Activated CD4-positive, alpha-beta memory T cell treated with anti-CD3 and anti-CD28 coated beads, Interleukin-2, amount 10 ng/mL, durations not matched to agents 7 days and 5 days (primary cell): ENCODE measurements at regions not wholly inside any gene's neighbourhood (a gene's known extent, or its start where the extent isn't known, plus 50 kb on each side); places are given as distances from the start of the nearest gene placed in this dataset.
"Not testable (repeated sequence)": the region's sequence is repeated elsewhere in the genome, so short reads cannot be mapped to it uniquely, and the experiment has no call there.

Experiments
- CTCF ChIA-PET: fragments of 350-600 bp; sonication (Branson Sonifier 250); formaldehyde crosslinking; loops from one replicate; lab custom pipeline; 2021; ENCODE audit warnings: antibody characterized with exemption, inconsistent platforms; lab: Charles Lee
- POLR2A ChIA-PET: fragments of 350-600 bp; sonication (Branson Sonifier 250); formaldehyde crosslinking; loops from one replicate; lab custom pipeline; 2021; ENCODE audit warnings: antibody characterized with exemption; lab: Charles Lee
- DNase-seq: peaks from one replicate; pipeline ENCODE4 v3.0.0-alpha.2; 2020
- H3K27ac Mint-ChIP-seq: one replicate; pipeline ENCODE4 v1.8.0; 2021; ENCODE audit warnings: mild to moderate bottlenecking, mixed read lengths
- H3K27me3 Mint-ChIP-seq: one replicate; pipeline ENCODE4 v1.8.0; 2021; ENCODE audit warnings: mixed read lengths
- H3K36me3 Mint-ChIP-seq: one replicate; pipeline ENCODE4 v1.8.0; 2021; ENCODE audit warnings: low read depth, mixed read lengths
- H3K4me1 Mint-ChIP-seq: one replicate; pipeline ENCODE4 v1.8.0; 2021; ENCODE audit warnings: mixed read lengths
- H3K4me3 Mint-ChIP-seq: one replicate; pipeline ENCODE4 v1.8.0; 2021; ENCODE audit warnings: mild to moderate bottlenecking, mixed read lengths
- H3K9me3 Mint-ChIP-seq: one replicate; pipeline ENCODE4 v1.8.0; 2021; ENCODE audit warnings: mixed read lengths

GRCh38 chr11:35046681-35047080 is 92.3 kb upstream of the CD44 start:
- Mint-ChIP-seq H3K9me3 (peaks cover 16% of the 10 kb centered on the region), H3K27me3 (peaks cover 4% of the 10 kb centered on the region), H3K4me1 (peaks cover 79% of the 10 kb centered on the region), H3K4me3 (no peak overlapping the region), H3K36me3 (peaks cover 46% of the 10 kb centered on the region), H3K27ac (peak overlapping the region; percentile 74)
- ChIA-PET CTCF (interaction anchor here (0.9 to 1.9 kb wide), 3 partner anchors 12 to 117 kb away, joined by 3 to 11 read pairs (median 3); no protein-coding TSS in a partner anchor), POLR2A (interaction anchor here (0.9 to 5.2 kb wide), 19 partner anchors 10 to 133 kb away, joined by 3 to 41 read pairs (median 5); no protein-coding TSS in a partner anchor)
- no peak for DNase-seq

- H3K36me3 Mint-ChIP-seq = peaks cover 48% of the 10 kb centered on the region
- POLR2A ChIA-PET = interaction anchor here (0.8 to 5.2 kb wide), 24 partner anchors 11 to 188 kb away, joined by 3 to 41 read pairs (median 4); no protein-coding TSS in a partner anchor
- DNase-seq = peak; percentile 63
- no peak overlapping the region for H3K4me3 Mint-ChIP-seq
- H3K27ac Mint-ChIP-seq = peak overlapping the region; percentile 74
- CTCF ChIA-PET = interaction anchor here (0.7 to 1.9 kb wide), 6 partner anchors 12 to 117 kb away, joined by 3 to 11 read pairs (median 3); no protein-coding TSS in a partner anchor
- peaks cover 18% of the 10 kb centered on the region for H3K9me3 Mint-ChIP-seq
- peaks cover 4% of the 10 kb centered on the region for H3K27me3 Mint-ChIP-seq
- H3K4me1 Mint-ChIP-seq = peaks cover 74% of the 10 kb centered on the region
Observed at GRCh38 chr11:35047179-35047578, 91.8 kb upstream of the CD44 start.

GRCh38 chr11:35047769-35048168 is 91.2 kb upstream of the CD44 start:
- peak overlapping the region; percentile 74 for H3K27ac Mint-ChIP-seq
- peaks cover 68% of the 10 kb centered on the region for H3K4me1 Mint-ChIP-seq
- no peak overlapping the region for H3K4me3 Mint-ChIP-seq
- H3K27me3 Mint-ChIP-seq = no peaks in the 10 kb centered on the region
- DNase-seq = no peak
- H3K9me3 Mint-ChIP-seq = peaks cover 23% of the 10 kb centered on the region
- H3K36me3 Mint-ChIP-seq = peaks cover 53% of the 10 kb centered on the region
- POLR2A ChIA-PET = interaction anchor here (0.8 to 5.2 kb wide), 22 partner anchors 11 to 188 kb away, joined by 3 to 41 read pairs (median 4); no protein-coding TSS in a partner anchor
- CTCF ChIA-PET = interaction anchor here (0.5 to 1.9 kb wide), 5 partner anchors 17 to 93 kb away, joined by 3 to 11 read pairs (median 3); no protein-coding TSS in a partner anchor

GRCh38 chr11:35048346-35048745 is 90.6 kb upstream of the CD44 start:
- Mint-ChIP-seq H3K27ac (peak overlapping the region; percentile 74), H3K4me1 (peaks cover 64% of the 10 kb centered on the region), H3K9me3 (peaks cover 26% of the 10 kb centered on the region), H3K36me3 (peaks cover 55% of the 10 kb centered on the region)
- CTCF ChIA-PET = interaction anchor here (1.9 kb wide), 1 partner anchor 18 kb away, joined by 11 read pairs; no protein-coding TSS in a partner anchor
- H3K27me3 Mint-ChIP-seq, DNase-seq, H3K4me3 Mint-ChIP-seq: not testable (repeated sequence)
- POLR2A ChIA-PET = interaction anchor here (1.3 to 3.4 kb wide), 8 partner anchors 10 to 111 kb away, joined by 3 to 22 read pairs (median 8); no protein-coding TSS in a partner anchor

GRCh38 chr11:35049859-35050531 is 89.0 kb upstream of the CD44 start:
- ChIA-PET CTCF (interaction anchor here (0.7 to 0.8 kb wide), 2 partner anchors 20 to 37 kb away, joined by 3 read pairs; no protein-coding TSS in a partner anchor), POLR2A (interaction anchor here (1.0 to 1.7 kb wide), 9 partner anchors 9 to 115 kb away, joined by 3 to 7 read pairs (median 4); partner anchors contain the start of gene CD44)
- peaks cover 56% of the 10 kb centered on the region for H3K4me1 Mint-ChIP-seq
- no peaks in the 10 kb centered on the region for H3K27me3 Mint-ChIP-seq
- H3K4me3 Mint-ChIP-seq = peak overlapping the region; percentile 31
- DNase-seq = no peak
- peaks cover 55% of the 10 kb centered on the region for H3K36me3 Mint-ChIP-seq
- peaks cover 26% of the 10 kb centered on the region for H3K9me3 Mint-ChIP-seq
- H3K27ac Mint-ChIP-seq = peak overlapping the region; percentile 33

DNA sequence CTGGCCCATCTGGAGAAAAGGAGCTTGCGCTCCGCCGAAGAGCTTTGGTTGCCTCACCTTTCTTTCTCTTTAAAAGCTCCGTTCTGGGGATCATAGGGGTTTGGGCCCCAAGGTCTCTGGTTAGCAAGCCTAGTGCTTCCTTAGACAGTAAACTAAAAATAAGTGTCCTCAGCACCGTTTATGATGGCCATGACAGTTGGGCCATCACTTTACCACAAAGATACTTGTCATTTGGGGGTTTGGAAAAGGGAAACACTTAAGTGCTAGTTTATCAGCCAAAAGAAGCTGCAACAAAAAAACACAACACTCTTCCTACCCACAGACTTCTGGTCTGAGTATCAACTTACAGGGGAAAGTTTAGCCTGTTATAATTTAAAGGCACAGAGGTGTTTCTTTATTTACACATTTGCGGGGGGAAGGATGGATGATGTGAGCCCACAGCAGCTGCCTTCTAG is 88.4 kb upstream of the CD44 start:
- Mint-ChIP-seq H3K36me3 (peaks cover 59% of the 10 kb centered on the region), H3K9me3 (peaks cover 26% of the 10 kb centered on the region), H3K27me3 (no peaks in the 10 kb centered on the region), H3K4me3 (peak overlapping the region; percentile 31), H3K4me1 (peaks cover 50% of the 10 kb centered on the region), H3K27ac (peak overlapping the region; percentile 33)
- CTCF ChIA-PET = interaction anchor here (0.7 to 1.5 kb wide), 3 partner anchors 21 to 89 kb away, joined by 3 to 5 read pairs (median 3); no protein-coding TSS in a partner anchor
- DNase-seq = no peak
- POLR2A ChIA-PET = interaction anchor here (0.8 to 1.7 kb wide), 10 partner anchors 9 to 115 kb away, joined by 3 to 7 read pairs (median 4); partner anchors contain the start of gene CD44

- CTCF ChIA-PET = interaction anchor here (0.6 to 1.3 kb wide), 3 partner anchors 26 to 181 kb away, joined by 3 to 4 read pairs (median 3); no protein-coding TSS in a partner anchor
- H3K4me3 Mint-ChIP-seq = no peak overlapping the region
- peaks cover 31% of the 10 kb centered on the region for H3K9me3 Mint-ChIP-seq
- peaks cover 29% of the 10 kb centered on the region for H3K4me1 Mint-ChIP-seq
- H3K36me3 Mint-ChIP-seq = peaks cover 48% of the 10 kb centered on the region
- no peaks in the 10 kb centered on the region for H3K27me3 Mint-ChIP-seq
- POLR2A ChIA-PET = interaction anchor here (1.1 to 1.5 kb wide), 2 partner anchors 9 to 11 kb away, joined by 3 read pairs; no protein-coding TSS in a partner anchor
- DNase-seq = no peak
- H3K27ac Mint-ChIP-seq = no peak overlapping the region
Observed at GRCh38 chr11:35056391-35057093, 82.4 kb upstream of the CD44 start.

DNA sequence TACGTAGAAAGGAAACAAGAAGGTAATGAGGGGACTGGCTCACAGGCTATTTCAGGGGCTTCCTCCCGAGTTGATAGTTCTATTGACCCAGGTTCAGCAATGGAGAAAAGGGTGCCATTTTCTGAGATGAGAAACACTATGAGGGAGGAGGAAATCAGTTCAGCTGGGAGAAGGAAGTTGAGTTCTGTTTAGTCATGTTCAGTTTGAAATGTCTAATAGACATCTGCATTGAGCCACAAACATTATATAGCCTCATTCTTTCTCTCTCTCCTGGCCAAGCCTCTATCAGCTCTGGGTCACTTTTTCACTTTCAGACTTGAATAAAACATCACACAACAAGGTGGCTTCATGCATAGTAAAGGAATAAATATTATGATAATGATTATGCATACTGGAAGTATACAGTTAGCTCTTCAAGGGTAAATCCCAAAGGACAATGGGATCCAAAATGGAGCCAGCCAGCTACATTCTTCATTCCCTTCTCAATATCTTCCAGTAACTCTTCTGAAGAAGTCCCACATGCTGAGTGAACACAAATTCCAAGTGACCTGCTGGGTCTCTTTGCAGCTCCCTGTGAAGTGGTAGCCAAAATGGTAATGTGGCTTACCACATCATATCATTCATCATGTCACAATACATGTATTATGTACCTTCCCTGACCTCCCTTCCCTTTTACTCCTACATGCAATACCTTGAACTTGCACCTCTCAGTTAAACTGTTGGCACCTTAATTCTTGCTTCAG is 80.9 kb upstream of the CD44 start:
- CTCF ChIA-PET = interaction anchor here (0.7 to 1.3 kb wide), 2 partner anchors 14 to 180 kb away, joined by 3 read pairs; no protein-coding TSS in a partner anchor
- H3K4me1 Mint-ChIP-seq = peaks cover 29% of the 10 kb centered on the region
- H3K4me3 Mint-ChIP-seq = no peak overlapping the region
- H3K27ac Mint-ChIP-seq = no peak overlapping the region
- POLR2A ChIA-PET = interaction anchor here (0.7 to 1.9 kb wide), 10 partner anchors 8 to 92 kb away, joined by 3 to 15 read pairs (median 3); no protein-coding TSS in a partner anchor
- H3K27me3 Mint-ChIP-seq = no peaks in the 10 kb centered on the region
- H3K9me3 Mint-ChIP-seq = peaks cover 20% of the 10 kb centered on the region
- H3K36me3 Mint-ChIP-seq = peaks cover 37% of the 10 kb centered on the region
- no peak for DNase-seq

- Mint-ChIP-seq H3K27me3 (no peaks in the 10 kb centered on the region), H3K4me3 (no peak overlapping the region), H3K4me1 (peaks cover 29% of the 10 kb centered on the region), H3K9me3 (peaks cover 20% of the 10 kb centered on the region), H3K27ac (peak overlapping the region; percentile 38), H3K36me3 (peaks cover 37% of the 10 kb centered on the region)
- ChIA-PET POLR2A (interaction anchor here (0.9 to 1.9 kb wide), 8 partner anchors 8 to 68 kb away, joined by 3 to 15 read pairs (median 4); no protein-coding TSS in a partner anchor), CTCF (interaction anchor here (0.6 to 1.7 kb wide), 3 partner anchors 12 to 992 kb away, joined by 3 to 4 read pairs (median 3); no protein-coding TSS in a partner anchor)
- DNase-seq = no peak
Observed at GRCh38 chr11:35058669-35059434, 80.1 kb upstream of the CD44 start.

GRCh38 chr11:35061516-35062440 is 77.2 kb upstream of the CD44 start:
- H3K4me1 Mint-ChIP-seq = peaks cover 39% of the 10 kb centered on the region
- peaks cover 36% of the 10 kb centered on the region for H3K36me3 Mint-ChIP-seq

More at GRCh38 chr11:35061516-35062440, 77.2 kb upstream of the CD44 start:
- Mint-ChIP-seq H3K27me3 (peaks cover 4% of the 10 kb centered on the region), H3K27ac (no peak overlapping the region), H3K9me3 (peaks cover 20% of the 10 kb centered on the region), H3K4me3 (no peak overlapping the region)
- DNase-seq = no peak
- POLR2A ChIA-PET = interaction anchor here (0.9 to 1.6 kb wide), 2 partner anchors 11 to 31 kb away, joined by 3 to 4 read pairs; no protein-coding TSS in a partner anchor
- CTCF ChIA-PET = interaction anchor here (0.6 to 1.0 kb wide), 2 partner anchors 17 to 143 kb away, joined by 3 read pairs; no protein-coding TSS in a partner anchor
